Neuronal stem cell (in vitro differentiated cells): ENCODE measurements at regions not wholly inside any gene's neighbourhood (a gene's known extent, or its start where the extent isn't known, plus 50 kb on each side); places are given as distances from the start of the nearest gene placed in this dataset.

Experiments
- DNase-seq: peaks from one replicate; pipeline ENCODE4 v3.0.0-alpha.2; 2013; ENCODE audit warnings: low spot score
- H2AFZ ChIP-seq: one replicate; pipeline ENCODE4 v1.6.1; 2013; ENCODE audit warnings: mild to moderate bottlenecking, low read length, inconsistent platforms
- H2AK5ac ChIP-seq: 2 replicates; pipeline ENCODE4 v1.6.1; 2013; ENCODE audit warnings: low read depth, mild to moderate bottlenecking, inconsistent platforms, low read length, moderate library complexity, mixed read lengths
- H2BK120ac ChIP-seq: 2 replicates; pipeline ENCODE4 v1.6.1; 2013; ENCODE audit warnings: low read depth, mild to moderate bottlenecking, inconsistent platforms, low read length, moderate library complexity, mixed read lengths
- H2BK12ac ChIP-seq: one replicate; pipeline ENCODE4 v1.6.1; 2013; ENCODE audit warnings: low read length, inconsistent platforms
- H2BK15ac ChIP-seq: 2 replicates; pipeline ENCODE4 v1.6.1; 2013; ENCODE audit warnings: mild to moderate bottlenecking, low read length, inconsistent platforms, mixed read lengths
- H2BK5ac ChIP-seq: one replicate; pipeline ENCODE4 v1.6.1; 2013; ENCODE audit warnings: inconsistent platforms, mild to moderate bottlenecking, low read length, moderate library complexity
- H3K14ac ChIP-seq: one replicate; pipeline ENCODE4 v1.6.1; 2013; ENCODE audit warnings: low read length, inconsistent platforms
- H3K18ac ChIP-seq: 2 replicates; pipeline ENCODE4 v1.6.1; 2013; ENCODE audit warnings: low read length, inconsistent platforms
- H3K23ac ChIP-seq: 2 replicates; pipeline ENCODE4 v1.6.1; 2013; ENCODE audit warnings: low read depth, mild to moderate bottlenecking, mixed read lengths, low read length, inconsistent platforms; ENCODE audit not compliant: poor library complexity
- H3K27ac ChIP-seq: replicated peaks from 3 replicates; pipeline ENCODE4 v1.5.1; 2013; ENCODE audit warnings: low read length, inconsistent platforms
- H3K27me3 ChIP-seq, 3 experiments: 2 replicates each; pipeline ENCODE4 v1.6.1; 2013; ENCODE audit warnings: low read length in 3 of 3, mild to moderate bottlenecking in 2 of 3, inconsistent platforms in 1 of 3, low read depth in 1 of 3, mixed read lengths in 1 of 3, moderate library complexity in 1 of 3; ENCODE audit not compliant: control insufficient read depth in 3 of 3, insufficient read depth in 3 of 3
- H3K36me3 ChIP-seq, 2 donors: replicated peaks in 1 of 2; 2 replicates each; pipeline ENCODE4 v1.6.1; 2013; ENCODE audit warnings: low read length in 2 of 2; ENCODE audit not compliant: control insufficient read depth in 2 of 2, insufficient read depth in 2 of 2
- H3K4ac ChIP-seq: 2 replicates; pipeline ENCODE4 v1.6.1; 2013; ENCODE audit warnings: inconsistent platforms, mild to moderate bottlenecking, low read length, moderate library complexity
- H3K4me1 ChIP-seq, 2 donors: 1 replicate in 1 of 2; 2 replicates in 1 of 2; pipeline ENCODE4 v1.6.1; 2013; ENCODE audit warnings: low read length in 2 of 2, low read depth in 1 of 2; ENCODE audit not compliant: control insufficient read depth in 2 of 2, insufficient read depth in 1 of 2
- H3K4me2 ChIP-seq: one replicate; pipeline ENCODE4 v1.6.1; 2013; ENCODE audit warnings: mild to moderate bottlenecking, low read length, inconsistent platforms; ENCODE audit not compliant: insufficient read depth, poor library complexity, severe bottlenecking
- H3K4me3 ChIP-seq, 2 donors: 2 replicates each; pipeline ENCODE4 v1.5.1; 2013; ENCODE audit warnings: low read length in 2 of 2, mild to moderate bottlenecking in 2 of 2, inconsistent platforms in 1 of 2, moderate library complexity in 1 of 2
- H3K79me1 ChIP-seq: one replicate; pipeline ENCODE4 v1.6.1; 2013; ENCODE audit warnings: low read depth, mild to moderate bottlenecking, inconsistent platforms, low read length, moderate library complexity
- H3K9ac ChIP-seq: one replicate; pipeline ENCODE4 v1.6.1; 2013; ENCODE audit warnings: mild to moderate bottlenecking, low read depth, low read length, inconsistent platforms; ENCODE audit not compliant: poor library complexity
- H3K9me3 ChIP-seq, 2 donors: replicated peaks in 1 of 2; 2 replicates each; pipeline versions ENCODE3 to v1.6.1; 2013; ENCODE audit warnings: low read length in 2 of 2, mild to moderate bottlenecking in 2 of 2, inconsistent platforms in 1 of 2, low read depth in 1 of 2, mixed read lengths in 1 of 2, moderate library complexity in 1 of 2; ENCODE audit not compliant: control insufficient read depth in 2 of 2, insufficient read depth in 1 of 2
- H4K8ac ChIP-seq: one replicate; pipeline ENCODE4 v1.6.1; 2013; ENCODE audit warnings: low read depth, mild to moderate bottlenecking, inconsistent platforms, low read length, moderate library complexity
- H4K91ac ChIP-seq: one replicate; pipeline ENCODE4 v1.6.1; 2013; ENCODE audit warnings: low read length, low read depth, mild to moderate bottlenecking, inconsistent platforms; ENCODE audit not compliant: poor library complexity
- WGBS, 2 donors: extraction: QIAGEN DNeasy Blood & Tissue Kit; methylation state at CpG; one replicate each; pipeline ENCODE4 v1.1.7; 2013; ENCODE audit warnings: missing lambda C conversion rate in 2 of 2, mixed read lengths in 1 of 2; ENCODE audit not compliant: insufficient read length in 2 of 2, insufficient replicate concordance in 1 of 2; ENCODE audit errors: extremely low coverage in 2 of 2; 5-methylcytosine and 5-hydroxymethylcytosine counted together

DNA sequence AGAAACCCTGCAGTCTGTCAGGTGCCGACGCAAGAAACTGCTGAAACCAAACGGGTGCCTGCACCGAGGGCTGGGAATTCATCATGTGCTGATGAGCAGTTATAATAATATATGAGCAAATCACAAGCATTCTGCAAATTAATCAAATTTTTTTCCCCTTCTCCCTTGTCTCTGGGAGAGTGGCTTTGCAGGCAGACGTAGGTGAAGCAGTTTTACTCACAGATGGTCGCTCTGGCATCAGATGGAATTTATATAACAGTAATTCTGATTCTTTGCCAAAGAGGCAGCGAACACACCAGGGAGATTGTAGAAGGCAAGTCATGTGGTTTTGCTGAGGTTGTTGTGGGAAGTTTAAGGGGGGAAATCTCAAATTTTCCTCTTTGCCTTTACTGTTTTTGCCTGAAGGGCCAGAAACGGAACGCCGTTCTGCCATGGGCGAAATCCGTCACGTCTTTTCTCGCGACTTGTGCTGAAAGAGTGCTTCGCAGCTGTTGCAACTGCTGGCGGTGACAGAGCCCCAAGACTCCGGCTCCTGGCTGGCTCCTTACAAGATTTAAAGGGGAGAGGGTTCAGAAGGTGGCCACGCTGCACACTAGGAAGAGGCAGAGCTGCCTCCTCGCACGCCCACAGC, 320.1 kb downstream of the ZNF536 start:
- no peak overlapping the region for H3K14ac ChIP-seq
- no peak overlapping the region for H3K4me2 ChIP-seq
- H3K79me1 ChIP-seq: no peaks in the 10 kb centered on the region
- peaks cover 0 to 13% (median 0%) of the 10 kb centered on the region in 3 experiments for H3K27me3 ChIP-seq
- peak overlapping the region; percentile 22 for H2BK15ac ChIP-seq
- H2AK5ac ChIP-seq: no peak overlapping the region
- H3K36me3 ChIP-seq: no peaks in the 10 kb centered on the region
- no peak overlapping the region for H4K8ac ChIP-seq
- H2BK120ac ChIP-seq: no peak overlapping the region
- no peak for DNase-seq
- peak overlapping the region; percentile 24 for H3K9ac ChIP-seq
- no peak overlapping the region for H2BK5ac ChIP-seq
- no peak overlapping the region for H3K4me3 ChIP-seq
- peak overlapping the region; percentile 18 for H2AFZ ChIP-seq
- H4K91ac ChIP-seq: no peak overlapping the region
- H2BK12ac ChIP-seq: no peak overlapping the region
- H3K18ac ChIP-seq: peak overlapping the region; percentile 7
- H3K4me1 ChIP-seq: peaks cover 0 to 5% of the 10 kb centered on the region in 2 donors
- no peak overlapping the region for H3K27ac ChIP-seq
- no CpG with 5 or more reads among the region's 21 CpGs for WGBS, 2 donors
- H3K9me3 ChIP-seq: no peaks in the 10 kb centered on the region
- H3K23ac ChIP-seq: no peak overlapping the region
- H3K4ac ChIP-seq: no peak overlapping the region

DNA sequence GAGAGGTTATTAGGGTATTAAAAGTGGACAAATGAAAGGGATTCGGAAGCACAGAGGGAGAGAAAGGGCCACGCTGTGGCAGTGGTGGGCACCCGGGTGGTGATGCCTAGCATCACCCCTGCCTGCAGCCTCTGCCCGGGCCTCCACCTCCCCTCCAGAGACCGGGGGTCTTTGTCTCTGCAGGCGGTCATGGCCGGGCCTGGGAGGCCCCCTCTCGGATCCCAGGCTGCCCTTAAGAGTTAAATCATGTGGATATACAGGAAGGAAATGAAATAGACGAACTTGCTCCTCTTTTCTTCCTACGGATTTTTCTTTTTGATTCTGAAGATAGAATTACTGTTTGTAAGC, 319.6 kb downstream of the ZNF536 start:
- Histone ChIP-seq H3K4me1 (peaks cover 0 to 5% of the 10 kb centered on the region in 2 donors), H3K27me3 (peaks cover 0 to 13% (median 0%) of the 10 kb centered on the region in 3 experiments), H3K4me3 (no peak overlapping the region), H3K9me3 (no peaks in the 10 kb centered on the region), H3K27ac (no peak overlapping the region), H3K4ac (no peak overlapping the region), H3K18ac (no peak overlapping the region), H3K36me3 (no peaks in the 10 kb centered on the region), H3K14ac (no peak overlapping the region), H4K91ac (no peak overlapping the region), H2BK120ac (no peak overlapping the region), H3K79me1 (no peaks in the 10 kb centered on the region), H3K9ac (no peak overlapping the region), H3K23ac (no peak overlapping the region), H2BK5ac (no peak overlapping the region), H4K8ac (no peak overlapping the region), H2BK12ac (no peak overlapping the region), H3K4me2 (no peak overlapping the region), H2AFZ (peak overlapping the region; percentile 64), H2BK15ac (no peak overlapping the region), H2AK5ac (no peak overlapping the region)
- DNase-seq: no peak
- no CpG with 5 or more reads among the region's 10 CpGs for WGBS, 2 donors

DNA sequence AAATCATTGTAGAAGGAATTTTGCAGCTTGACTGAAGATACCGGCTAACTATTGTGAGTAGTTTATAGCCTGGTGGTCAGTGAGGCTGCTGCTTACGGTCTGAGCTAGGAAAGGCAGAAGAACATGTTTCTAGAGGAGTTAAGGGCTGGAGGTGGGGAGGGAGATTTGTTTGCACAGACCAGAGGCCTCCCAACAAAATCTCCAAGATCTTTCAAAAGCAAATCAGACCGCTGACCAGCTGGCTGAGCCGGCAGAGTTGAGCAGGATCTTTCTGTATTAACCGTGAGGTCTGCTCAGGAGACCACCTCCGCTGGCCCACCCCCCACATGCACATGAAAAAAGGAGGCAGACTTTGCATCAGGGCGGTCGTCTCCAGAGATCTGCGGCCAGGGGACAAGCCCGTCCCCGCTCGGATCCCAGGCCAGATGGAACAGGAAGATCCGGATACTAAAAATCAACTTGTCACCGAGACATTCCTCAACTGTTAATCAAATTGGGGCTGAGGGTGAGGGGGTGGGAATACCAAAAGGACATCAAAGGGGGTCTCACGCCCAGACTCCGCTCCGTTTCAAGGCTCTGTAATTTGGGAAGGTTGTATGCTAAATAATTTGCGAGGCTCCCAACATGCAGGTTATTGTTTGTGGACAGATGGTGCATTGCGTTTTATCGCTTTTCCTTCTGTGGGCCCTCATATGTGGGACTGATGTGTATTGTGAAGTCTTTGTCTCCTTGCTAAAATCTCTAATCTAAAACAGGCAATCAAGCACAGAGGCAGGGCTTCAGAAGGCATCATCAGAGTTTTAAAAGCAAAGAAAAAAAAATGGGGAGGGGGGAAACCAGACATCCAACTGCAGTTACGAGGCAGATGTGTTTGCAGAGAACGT, 319.0 kb downstream of the ZNF536 start:
- no peaks in the 10 kb centered on the region for H3K9me3 ChIP-seq
- H3K14ac ChIP-seq: no peak overlapping the region
- no peak overlapping the region for H2AK5ac ChIP-seq
- H2BK12ac ChIP-seq: no peak overlapping the region
- peak overlapping the region; percentile 64 for H2AFZ ChIP-seq
- no peak overlapping the region for H2BK120ac ChIP-seq
- no peak overlapping the region for H3K23ac ChIP-seq
- H4K91ac ChIP-seq: no peak overlapping the region
- H4K8ac ChIP-seq: no peak overlapping the region
- no peak overlapping the region for H3K18ac ChIP-seq
- no peak overlapping the region for H3K4ac ChIP-seq
- no peak overlapping the region for H3K27ac ChIP-seq
- no peak overlapping the region for H3K9ac ChIP-seq
- peaks cover 0 to 5% of the 10 kb centered on the region in 2 donors for H3K4me1 ChIP-seq
- H3K79me1 ChIP-seq: no peaks in the 10 kb centered on the region
- H2BK5ac ChIP-seq: no peak overlapping the region
- peaks cover 0 to 16% (median 0%) of the 10 kb centered on the region in 3 experiments for H3K27me3 ChIP-seq
- H3K4me3 ChIP-seq: no peak overlapping the region
- no CpG with 5 or more reads among the region's 22 CpGs for WGBS, 2 donors
- no peak overlapping the region for H2BK15ac ChIP-seq
- H3K36me3 ChIP-seq: no peaks in the 10 kb centered on the region
- H3K4me2 ChIP-seq: no peak overlapping the region
- no peak for DNase-seq

DNA sequence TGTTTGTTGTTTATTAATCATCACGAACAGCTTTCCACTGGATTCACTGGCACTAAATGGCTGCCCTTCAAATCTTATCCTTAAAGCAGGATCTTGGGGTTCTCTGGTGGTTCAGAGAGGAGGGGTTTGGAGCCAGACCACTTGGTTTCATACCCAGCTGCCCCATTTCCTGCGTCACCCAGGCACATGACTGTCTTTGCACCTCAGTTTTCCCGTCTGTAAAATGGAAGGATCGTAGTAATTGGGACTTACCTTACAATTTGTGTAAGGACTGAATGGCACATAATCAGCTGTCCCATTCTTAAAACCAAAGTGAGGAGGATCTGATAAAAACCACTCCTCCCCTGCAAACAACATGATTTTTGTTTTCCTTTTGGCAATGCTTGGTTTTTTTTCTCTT, 318.3 kb downstream of the ZNF536 start:
- no peak overlapping the region for H4K91ac ChIP-seq
- no CpG with 5 or more reads among the region's 4 CpGs for WGBS, 2 donors
- H4K8ac ChIP-seq: no peak overlapping the region
- no peaks in the 10 kb centered on the region for H3K79me1 ChIP-seq
- H3K14ac ChIP-seq: no peak overlapping the region
- no peak overlapping the region for H3K27ac ChIP-seq
- no peak for DNase-seq
- H2BK12ac ChIP-seq: no peak overlapping the region
- H2BK120ac ChIP-seq: no peak overlapping the region
- H3K9me3 ChIP-seq: no peaks in the 10 kb centered on the region
- peak overlapping the region; percentile 64 for H2AFZ ChIP-seq
- H3K27me3 ChIP-seq: peaks cover 0 to 16% (median 0%) of the 10 kb centered on the region in 3 experiments
- H3K36me3 ChIP-seq: no peaks in the 10 kb centered on the region
- no peak overlapping the region for H3K18ac ChIP-seq
- no peak overlapping the region for H3K9ac ChIP-seq
- H3K4me3 ChIP-seq: no peak overlapping the region
- H3K23ac ChIP-seq: no peak overlapping the region
- H2BK15ac ChIP-seq: no peak overlapping the region
- H3K4me1 ChIP-seq: peaks cover 0 to 5% of the 10 kb centered on the region in 2 donors
- H3K4ac ChIP-seq: no peak overlapping the region
- H2AK5ac ChIP-seq: no peak overlapping the region
- H3K4me2 ChIP-seq: no peak overlapping the region
- no peak overlapping the region for H2BK5ac ChIP-seq
